ENCODE measurements at regions not wholly inside any gene's neighbourhood (a gene's known extent, or its start where the extent isn't known, plus 50 kb on each side); places are given as distances from the start of the nearest gene placed in this dataset.

DNA sequence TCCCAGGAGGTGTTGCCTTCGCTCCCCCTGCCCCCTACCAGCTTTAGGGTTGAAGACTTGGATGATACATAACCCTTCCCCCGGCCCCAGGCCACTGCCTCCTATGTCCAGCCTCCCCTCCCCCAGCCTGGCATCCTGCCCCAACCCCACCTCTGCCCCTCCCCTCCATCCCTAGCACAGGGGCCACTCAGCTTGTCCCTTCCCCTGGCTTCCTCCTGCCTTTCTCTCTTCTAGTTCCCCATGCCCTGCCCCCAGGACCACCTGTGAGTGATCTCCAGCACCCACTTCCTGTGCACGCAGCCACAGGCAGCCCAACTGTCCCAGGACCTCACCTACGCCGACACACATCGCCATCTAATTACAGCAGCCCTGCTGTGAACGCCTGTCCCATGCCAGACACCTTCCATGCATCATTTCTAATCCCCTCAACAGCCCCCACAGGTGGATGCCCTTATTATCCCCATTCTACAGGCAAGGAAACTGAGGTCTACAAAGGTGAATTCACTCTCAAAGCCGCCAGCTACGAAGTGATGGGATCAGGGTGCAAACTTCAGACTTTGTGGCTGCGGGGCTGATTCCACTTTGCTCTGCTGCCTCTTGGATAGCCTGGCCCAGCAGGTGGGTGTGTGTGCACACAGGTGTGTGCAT is 82.4 kb upstream of the CHST15 start:
- ATAC-seq (ENCODE audit: insufficient read depth, low FRiP score) (no peak), DNase-seq (no peak)
- H3K4me1 ChIP-seq (ENCODE audit: control insufficient read depth in 5 of 5, insufficient read depth in 5 of 5, low read length in 5 of 5) = peaks cover 0 to 9% (median 0%) of the 10 kb centered on the region in 5 donors
- H3K36me3 ChIP-seq (ENCODE audit: control insufficient read depth in 4 of 4, insufficient read depth in 4 of 4, low read length in 4 of 4) = no peaks in the 10 kb centered on the region
- no peak overlapping the region for H3K4me3 ChIP-seq
- TF ChIP-seq, protein P1, sequence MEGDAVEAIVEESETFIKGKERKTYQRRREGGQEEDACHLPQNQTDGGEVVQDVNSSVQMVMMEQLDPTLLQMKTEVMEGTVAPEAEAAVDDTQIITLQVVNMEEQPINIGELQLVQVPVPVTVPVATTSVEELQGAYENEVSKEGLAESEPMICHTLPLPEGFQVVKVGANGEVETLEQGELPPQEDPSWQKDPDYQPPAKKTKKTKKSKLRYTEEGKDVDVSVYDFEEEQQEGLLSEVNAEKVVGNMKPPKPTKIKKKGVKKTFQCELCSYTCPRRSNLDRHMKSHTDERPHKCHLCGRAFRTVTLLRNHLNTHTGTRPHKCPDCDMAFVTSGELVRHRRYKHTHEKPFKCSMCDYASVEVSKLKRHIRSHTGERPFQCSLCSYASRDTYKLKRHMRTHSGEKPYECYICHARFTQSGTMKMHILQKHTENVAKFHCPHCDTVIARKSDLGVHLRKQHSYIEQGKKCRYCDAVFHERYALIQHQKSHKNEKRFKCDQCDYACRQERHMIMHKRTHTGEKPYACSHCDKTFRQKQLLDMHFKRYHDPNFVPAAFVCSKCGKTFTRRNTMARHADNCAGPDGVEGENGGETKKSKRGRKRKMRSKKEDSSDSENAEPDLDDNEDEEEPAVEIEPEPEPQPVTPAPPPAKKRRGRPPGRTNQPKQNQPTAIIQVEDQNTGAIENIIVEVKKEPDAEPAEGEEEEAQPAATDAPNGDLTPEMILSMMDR (IDR thresholded peaks at IDR 0.05; ENCODE audit: control extremely low read depth, extremely low read depth) = no peak
- H3K9me3 ChIP-seq (ENCODE audit: control insufficient read depth in 4 of 4, insufficient read depth in 3 of 4, low read length in 3 of 4) = peaks cover 0 to 3% (median 0%) of the 10 kb centered on the region in 4 donors
- WGBS, 2 donors = 68 to 78% methylated on average over 10 of the region's 10 CpGs
- no peak overlapping the region for H3K27ac ChIP-seq (ENCODE audit: low read depth in 1 of 2, low read length in 1 of 2)
- H3K9ac ChIP-seq (ENCODE audit: insufficient read depth in 1 of 2, low read length in 2 of 2) = no peak overlapping the region
- no peaks in the 10 kb centered on the region for H3K27me3 ChIP-seq (ENCODE audit: control insufficient read depth in 3 of 3, insufficient read depth in 3 of 3, low read length in 2 of 3)

DNA sequence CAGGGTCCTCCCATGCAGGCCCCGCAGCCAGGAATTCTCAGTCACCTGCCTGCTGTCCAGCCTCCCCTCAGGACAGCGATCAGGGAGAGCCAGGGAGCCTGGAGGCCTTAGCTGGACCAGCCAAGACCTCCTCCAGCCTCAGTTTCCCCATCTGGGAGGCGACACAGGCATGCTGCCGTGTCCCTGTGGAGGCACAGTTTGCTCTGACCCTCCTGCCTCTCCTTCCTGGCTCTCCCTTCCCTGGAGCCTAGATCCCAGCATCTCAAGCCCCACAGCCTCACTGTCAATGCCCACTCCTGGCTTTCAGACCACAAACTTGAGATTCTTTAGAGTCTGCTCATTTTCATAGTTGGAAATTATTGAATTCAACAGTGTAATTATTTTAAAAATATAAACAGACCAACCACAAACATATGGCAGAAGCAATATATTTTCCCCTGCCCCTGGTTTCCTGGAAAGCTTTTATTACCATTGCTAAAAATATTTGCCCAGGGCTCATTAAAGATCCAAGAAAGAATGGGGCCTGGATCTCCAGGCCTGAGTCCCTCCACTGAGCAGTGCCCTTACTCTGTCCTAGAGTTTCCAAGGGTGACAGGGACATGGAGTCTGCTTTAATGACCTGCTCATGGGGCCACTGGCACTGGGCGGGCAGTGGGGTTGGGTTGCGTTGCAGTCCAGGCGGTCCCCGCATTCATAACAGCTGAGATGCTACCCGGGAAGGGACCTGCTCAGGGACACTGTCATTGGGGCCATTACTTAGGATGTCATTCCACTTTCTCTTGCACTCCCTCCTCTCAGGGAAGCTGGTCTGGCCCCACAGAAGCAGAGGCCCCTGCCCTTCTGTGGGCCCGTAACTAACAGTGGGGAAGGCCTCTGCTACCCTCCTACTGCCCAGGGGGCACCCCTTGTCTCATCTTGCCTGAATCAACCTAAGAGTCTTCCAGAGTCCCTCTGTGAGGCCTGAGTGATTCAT is 81.6 kb upstream of the CHST15 start:
- no peak for ATAC-seq (ENCODE audit: insufficient read depth, low FRiP score)
- no peak for DNase-seq
- H3K27ac ChIP-seq (ENCODE audit: low read depth in 1 of 2, low read length in 1 of 2) = no peak overlapping the region
- H3K9ac ChIP-seq (ENCODE audit: insufficient read depth in 1 of 2, low read length in 2 of 2) = no peak overlapping the region
- TF ChIP-seq, protein P1 (IDR thresholded peaks at IDR 0.05; ENCODE audit: control extremely low read depth, extremely low read depth) = no peak
- H3K9me3 ChIP-seq (ENCODE audit: control insufficient read depth in 4 of 4, insufficient read depth in 3 of 4, low read length in 3 of 4) = peaks cover 0 to 3% (median 0%) of the 10 kb centered on the region in 4 donors
- peaks cover 0 to 9% (median 0%) of the 10 kb centered on the region in 5 donors for H3K4me1 ChIP-seq (ENCODE audit: control insufficient read depth in 5 of 5, insufficient read depth in 5 of 5, low read length in 5 of 5)
- H3K4me3 ChIP-seq = no peak overlapping the region
- H3K27me3 ChIP-seq (ENCODE audit: control insufficient read depth in 3 of 3, insufficient read depth in 3 of 3, low read length in 2 of 3) = no peaks in the 10 kb centered on the region
- 94% methylated on average over 10 of the region's 10 CpGs for WGBS, 2 donors
- no peaks in the 10 kb centered on the region for H3K36me3 ChIP-seq (ENCODE audit: control insufficient read depth in 4 of 4, insufficient read depth in 4 of 4, low read length in 4 of 4)

DNA sequence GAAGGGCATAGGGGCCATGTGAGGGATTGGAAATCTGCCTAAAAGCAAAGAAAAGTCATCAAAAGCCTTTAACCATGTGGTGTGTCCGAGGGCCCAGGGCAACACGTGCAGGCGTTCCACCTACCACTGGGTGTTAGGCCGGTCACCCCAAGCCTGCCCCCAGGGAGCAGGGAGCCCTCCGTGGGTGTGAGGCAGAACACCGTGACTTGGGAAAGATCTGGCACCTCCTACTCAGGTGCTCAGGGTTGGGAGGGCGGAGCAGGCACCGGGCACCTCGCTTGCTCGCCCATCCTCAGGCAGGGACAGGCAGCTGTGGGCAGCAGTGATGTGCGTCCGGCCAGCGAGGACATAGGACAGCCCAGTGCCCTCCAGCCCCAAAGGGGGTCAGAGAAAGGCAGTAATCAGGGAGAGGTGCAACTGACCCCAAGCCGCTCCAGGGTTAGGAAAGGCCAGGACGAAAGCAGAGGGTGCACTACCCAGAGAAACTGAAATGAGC is 80.7 kb upstream of the CHST15 start:
- peaks cover 0 to 3% (median 0%) of the 10 kb centered on the region in 4 donors for H3K9me3 ChIP-seq (ENCODE audit: control insufficient read depth in 4 of 4, insufficient read depth in 3 of 4, low read length in 3 of 4)
- no peak overlapping the region for H3K27ac ChIP-seq (ENCODE audit: low read depth in 1 of 2, low read length in 1 of 2)
- H3K9ac ChIP-seq (ENCODE audit: insufficient read depth in 1 of 2, low read length in 2 of 2) = no peak overlapping the region
- no peak overlapping the region for H3K4me3 ChIP-seq
- WGBS, 2 donors = 93 to 94% methylated on average over 15 of the region's 15 CpGs
- no peaks in the 10 kb centered on the region for H3K27me3 ChIP-seq (ENCODE audit: control insufficient read depth in 3 of 3, insufficient read depth in 3 of 3, low read length in 2 of 3)
- TF ChIP-seq, protein P1 (IDR thresholded peaks at IDR 0.05; ENCODE audit: control extremely low read depth, extremely low read depth) = no peak
- ATAC-seq (ENCODE audit: insufficient read depth, low FRiP score) (no peak), DNase-seq (no peak)
- H3K4me1 ChIP-seq (ENCODE audit: control insufficient read depth in 5 of 5, insufficient read depth in 5 of 5, low read length in 5 of 5) = peaks cover 0 to 9% (median 0%) of the 10 kb centered on the region in 5 donors
- no peaks in the 10 kb centered on the region for H3K36me3 ChIP-seq (ENCODE audit: control insufficient read depth in 4 of 4, insufficient read depth in 4 of 4, low read length in 4 of 4)

Data from lung (tissue), 11 donors.